Left ventricle myocardium inferior (tissue), 1 donor: ENCODE measurements at regions not wholly inside any gene's neighbourhood (a gene's known extent, or its start where the extent isn't known, plus 50 kb on each side); places are given as distances from the start of the nearest gene placed in this dataset.

ENCODE experiments used
- DNase-seq: peaks from one replicate; pipeline ENCODE4 v3.0.0-alpha.2; 2020
- H3K27ac ChIP-seq: fragments of 200-600 bp; replicated peaks from 2 replicates; pipeline ENCODE4 v1.8.0; 2021
- H3K27me3 ChIP-seq: fragments of 200-600 bp; 2 replicates; pipeline ENCODE4 v1.8.0; 2021; ENCODE audit warnings: low read depth
- H3K36me3 ChIP-seq: fragments of 200-600 bp; 2 replicates; pipeline ENCODE4 v1.8.0; 2021
- H3K4me1 ChIP-seq: fragments of 200-600 bp; 2 replicates; pipeline ENCODE4 v1.8.0; 2021
- H3K4me3 ChIP-seq: fragments of 200-600 bp; 2 replicates; pipeline ENCODE4 v1.8.0; 2021; ENCODE audit warnings: mild to moderate bottlenecking, moderate library complexity
- H3K9me3 ChIP-seq: fragments of 200-600 bp; replicated peaks from 2 replicates; pipeline ENCODE4 v1.8.0; 2021
- intact Hi-C: fragments of 100-400 bp; cut with micrococcal nuclease; formaldehyde crosslinking; loops from one replicate; pipeline ENCODE4 v1.11.0; 2022
- TF ChIP-seq, protein P1 (sequence below): fragments of 200-600 bp; IDR thresholded peaks from 2 replicates; pipeline ENCODE4 v1.8.0; 2021; ENCODE audit warnings: antibody characterized with exemption, mild to moderate bottlenecking, borderline replicate concordance
- donor health status: DM: no; HTN: yes; CAD: no; lungs with severe emphysema.

DNA sequence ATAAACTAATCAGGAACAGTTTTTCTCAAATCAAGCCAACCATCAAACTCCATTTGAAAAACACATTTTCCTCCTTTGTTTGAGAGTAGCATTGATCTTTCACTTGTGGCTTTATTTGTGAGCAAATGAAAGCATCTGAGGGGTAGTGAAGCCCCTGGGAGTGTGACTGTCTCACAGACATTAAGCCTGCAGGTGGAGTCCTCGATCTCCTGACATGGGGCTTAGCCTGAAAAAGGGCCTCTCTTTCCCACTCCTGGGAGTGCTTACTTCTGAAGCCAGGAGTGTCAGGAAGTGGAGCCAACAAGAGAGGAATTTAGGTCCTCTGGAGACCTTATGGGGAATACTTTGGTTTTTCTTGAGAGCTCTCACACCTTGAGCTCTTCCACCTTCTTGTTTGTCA, 158.2 kb upstream of the SFRP2 start:
- H3K27ac ChIP-seq, result no peak overlapping the region
- no peak overlapping the region for H3K4me3 ChIP-seq
- peaks cover 19% of the 10 kb centered on the region for H3K9me3 ChIP-seq
- no peaks in the 10 kb centered on the region for H3K36me3 ChIP-seq
- H3K27me3 ChIP-seq, result no peaks in the 10 kb centered on the region
- TF ChIP-seq, protein P1, sequence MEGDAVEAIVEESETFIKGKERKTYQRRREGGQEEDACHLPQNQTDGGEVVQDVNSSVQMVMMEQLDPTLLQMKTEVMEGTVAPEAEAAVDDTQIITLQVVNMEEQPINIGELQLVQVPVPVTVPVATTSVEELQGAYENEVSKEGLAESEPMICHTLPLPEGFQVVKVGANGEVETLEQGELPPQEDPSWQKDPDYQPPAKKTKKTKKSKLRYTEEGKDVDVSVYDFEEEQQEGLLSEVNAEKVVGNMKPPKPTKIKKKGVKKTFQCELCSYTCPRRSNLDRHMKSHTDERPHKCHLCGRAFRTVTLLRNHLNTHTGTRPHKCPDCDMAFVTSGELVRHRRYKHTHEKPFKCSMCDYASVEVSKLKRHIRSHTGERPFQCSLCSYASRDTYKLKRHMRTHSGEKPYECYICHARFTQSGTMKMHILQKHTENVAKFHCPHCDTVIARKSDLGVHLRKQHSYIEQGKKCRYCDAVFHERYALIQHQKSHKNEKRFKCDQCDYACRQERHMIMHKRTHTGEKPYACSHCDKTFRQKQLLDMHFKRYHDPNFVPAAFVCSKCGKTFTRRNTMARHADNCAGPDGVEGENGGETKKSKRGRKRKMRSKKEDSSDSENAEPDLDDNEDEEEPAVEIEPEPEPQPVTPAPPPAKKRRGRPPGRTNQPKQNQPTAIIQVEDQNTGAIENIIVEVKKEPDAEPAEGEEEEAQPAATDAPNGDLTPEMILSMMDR, result no peak
- no peak for DNase-seq
- intact Hi-C loops, result no loop called here
- H3K4me1 ChIP-seq, result no peaks in the 10 kb centered on the region

DNA sequence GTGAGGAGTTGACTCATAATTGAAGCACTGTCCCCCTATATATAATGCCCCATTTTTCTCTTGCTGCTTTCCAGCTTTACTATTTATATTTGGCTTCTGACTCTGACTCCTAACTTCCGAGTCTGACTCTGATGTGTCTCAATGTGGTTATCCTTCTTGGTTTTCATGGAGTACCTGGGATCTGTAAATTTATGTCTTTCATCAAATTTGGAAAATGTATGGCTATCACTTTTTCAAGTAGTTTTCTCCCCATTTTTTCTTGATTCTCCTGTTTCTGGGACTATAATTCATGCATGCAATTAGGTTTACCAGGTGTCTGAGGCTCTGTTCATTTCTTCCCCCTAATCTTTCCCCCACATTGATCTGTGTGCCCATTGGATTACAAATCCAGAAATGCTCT, 156.8 kb upstream of the SFRP2 start:
- Histone ChIP-seq H3K27me3 (no peaks in the 10 kb centered on the region), H3K4me1 (no peaks in the 10 kb centered on the region), H3K9me3 (peaks cover 19% of the 10 kb centered on the region), H3K36me3 (no peaks in the 10 kb centered on the region), H3K4me3 (no peak overlapping the region), H3K27ac (no peak overlapping the region)
- DNase-seq, result no peak
- intact Hi-C loops, result no loop called here
- TF ChIP-seq, protein P1, result no peak

DNA sequence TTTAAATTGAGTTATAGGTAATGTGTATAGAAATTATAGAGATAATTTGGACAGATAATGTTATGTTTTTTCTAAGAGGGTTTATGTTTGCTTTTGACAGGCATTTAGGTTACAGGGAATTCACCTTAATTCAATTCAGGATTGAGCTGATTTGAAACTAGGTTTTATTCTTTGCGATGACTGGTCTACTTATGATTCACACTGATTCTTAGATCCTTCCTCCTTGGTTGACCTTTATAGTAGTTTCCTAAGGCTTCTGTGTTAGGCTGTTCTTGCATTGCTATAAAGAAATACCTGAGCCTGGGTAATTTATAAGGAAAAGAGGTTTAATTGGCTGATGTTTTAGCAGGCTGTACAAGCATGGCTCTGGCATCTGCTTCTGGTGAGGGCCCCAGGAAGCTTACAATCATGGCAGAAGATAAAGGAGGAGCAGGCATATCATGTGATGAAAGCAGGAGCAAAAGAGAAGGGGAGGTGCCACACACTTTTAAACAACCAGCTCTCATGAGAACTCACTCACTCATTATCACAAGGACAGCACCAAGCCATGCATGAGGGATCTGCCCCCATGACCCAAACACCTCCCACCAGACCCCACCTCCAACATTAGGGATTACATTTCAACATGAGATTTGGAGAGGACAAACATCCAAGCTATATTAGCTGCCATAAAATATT, 155.0 kb upstream of the SFRP2 start:
- H3K27ac ChIP-seq, result no peak overlapping the region
- H3K9me3 ChIP-seq, result peaks cover 19% of the 10 kb centered on the region
- no peak for DNase-seq
- intact Hi-C loops, result no loop called here
- no peaks in the 10 kb centered on the region for H3K36me3 ChIP-seq
- no peaks in the 10 kb centered on the region for H3K27me3 ChIP-seq
- H3K4me1 ChIP-seq, result no peaks in the 10 kb centered on the region
- TF ChIP-seq, protein P1, result no peak
- H3K4me3 ChIP-seq, result no peak overlapping the region

DNA sequence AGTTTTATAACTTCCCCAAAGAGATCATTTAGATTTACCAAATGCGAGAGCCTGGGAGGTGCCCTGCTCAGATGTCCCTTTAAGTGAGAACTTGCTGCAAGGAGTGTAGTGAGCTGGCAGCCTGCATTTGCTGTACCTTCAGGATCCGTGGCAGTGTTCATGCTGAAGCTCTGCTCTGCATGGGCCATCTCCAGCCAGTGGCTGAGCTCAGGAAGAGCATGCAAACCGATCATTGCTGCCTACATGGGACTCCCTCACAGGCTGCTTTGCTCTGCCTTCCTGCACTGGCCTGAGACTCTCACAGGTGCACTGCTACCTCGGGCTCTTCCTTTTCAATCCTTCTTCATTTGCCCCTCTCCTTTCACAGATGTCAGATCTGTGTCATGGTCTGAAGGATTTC, 152.0 kb upstream of the SFRP2 start:
- Histone ChIP-seq H3K27me3 (no peaks in the 10 kb centered on the region), H3K4me3 (no peak overlapping the region), H3K4me1 (no peaks in the 10 kb centered on the region), H3K36me3 (no peaks in the 10 kb centered on the region), H3K27ac (no peak overlapping the region), H3K9me3 (peaks cover 14% of the 10 kb centered on the region)
- intact Hi-C loops, result no loop called here
- TF ChIP-seq, protein P1, result no peak
- no peak for DNase-seq

DNA sequence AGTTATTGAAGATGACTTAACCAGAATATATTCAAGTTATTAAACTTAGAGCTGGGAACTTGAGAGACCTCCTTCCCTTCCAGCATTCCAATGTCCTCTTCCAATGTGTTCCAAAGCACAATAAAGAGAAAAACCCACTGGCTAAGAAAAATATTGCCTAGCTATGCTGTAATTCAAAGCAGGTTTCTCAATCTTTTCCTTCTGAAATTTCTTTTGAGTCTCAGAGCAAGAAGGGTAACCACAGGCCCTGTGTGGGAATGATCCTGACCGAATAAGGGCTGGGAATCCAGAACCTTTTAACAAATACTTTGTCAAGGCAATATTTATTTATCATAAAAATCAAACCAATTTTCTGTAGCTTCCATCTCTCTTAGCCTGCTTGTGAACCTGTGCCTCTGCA, 150.7 kb upstream of the SFRP2 start:
- intact Hi-C loops, result no loop called here
- H3K4me3 ChIP-seq, result no peak overlapping the region
- no peak for DNase-seq

More for the DNA sequence above, 150.7 kb upstream of the SFRP2 start:
- Histone ChIP-seq H3K27ac (no peak overlapping the region), H3K36me3 (no peaks in the 10 kb centered on the region), H3K4me1 (no peaks in the 10 kb centered on the region), H3K9me3 (peaks cover 3% of the 10 kb centered on the region), H3K27me3 (peaks cover under 1% of the 10 kb centered on the region)
- TF ChIP-seq, protein P1, result no peak
